T-cell (primary cell): ENCODE measurements at regions not wholly inside any gene's neighbourhood (a gene's known extent, or its start where the extent isn't known, plus 50 kb on each side); places are given as distances from the start of the nearest gene placed in this dataset.
"Not testable (repeated sequence)": the region's sequence is repeated elsewhere in the genome, so short reads cannot be mapped to it uniquely, and the experiment has no call there.

Experiments used
- ATAC-seq, 4 experiments: fragments of 200-7000 bp in 3 of 4; fragments of 150-1000 bp in 1 of 4; cut with Tn5 transposase; replicated peaks in 1 of 4; 1 replicate in 3 of 4; 2 replicates in 1 of 4; pipeline ENCODE4 v1.10.0; 2021; ENCODE audit warnings: moderate library complexity in 3 of 4, mild to moderate bottlenecking in 2 of 4, moderate number of reproducible peaks in 1 of 4
- CTCF ChIA-PET, 2 donors: fragments of 300-600 bp; sonication (Branson Sonifier 250); formaldehyde crosslinking; loops; one replicate each; lab custom pipeline; 2022; ENCODE audit warnings: antibody characterized with exemption in 2 of 2; lab: Charles Lee
- POLR2A ChIA-PET, 2 donors: fragments of 300-600 bp; sonication (Branson Sonifier 250); formaldehyde crosslinking; loops; one replicate each; lab custom pipeline; 2022; ENCODE audit warnings: antibody characterized with exemption in 2 of 2; lab: Charles Lee
- DNase-seq, 35 experiments: peaks; one replicate each; pipeline versions ENCODE4 v3.0.0 to v3.0.0-alpha.2; 2013 to 2023
- H3K27ac ChIP-seq: one replicate; pipeline ENCODE4 v1.5.1; 2013; ENCODE audit warnings: low read length
- H3K27me3 ChIP-seq, 2 experiments: replicated peaks in 1 of 2; 1 replicate in 1 of 2; 2 replicates in 1 of 2; pipeline versions ENCODE4 v1.6.1 to v1.7.0; 2013; ENCODE audit warnings: low read length in 1 of 2, mixed read lengths in 1 of 2; ENCODE audit not compliant: control insufficient read depth in 2 of 2, insufficient read depth in 2 of 2; ENCODE audit errors: extremely low read depth in 1 of 2
- H3K36me3 ChIP-seq, 2 donors: 1 replicate in 1 of 2; 2 replicates in 1 of 2; pipeline versions ENCODE4 v1.6.1 to v1.7.0; 2013; ENCODE audit warnings: low read length in 1 of 2; ENCODE audit not compliant: control insufficient read depth in 2 of 2, insufficient read depth in 1 of 2; ENCODE audit errors: extremely low read depth in 1 of 2
- H3K4me1 ChIP-seq, 2 experiments: 1 replicate in 1 of 2; 2 replicates in 1 of 2; pipeline versions ENCODE4 v1.6.1 to v1.7.0; 2013; ENCODE audit warnings: low read length in 2 of 2, mixed read lengths in 1 of 2; ENCODE audit not compliant: insufficient read depth in 2 of 2, control insufficient read depth in 1 of 2; ENCODE audit errors: extremely low read depth in 1 of 2
- H3K4me3 ChIP-seq, 2 donors: 1 replicate in 1 of 2; 2 replicates in 1 of 2; pipeline versions ENCODE4 v1.5.1 to v1.7.0; 2013; ENCODE audit warnings: mild to moderate bottlenecking in 2 of 2, low read length in 1 of 2, moderate library complexity in 1 of 2; ENCODE audit not compliant: control insufficient read depth in 1 of 2; ENCODE audit errors: extremely low read depth in 1 of 2
- H3K9me3 ChIP-seq: 2 replicates; pipeline ENCODE4 v1.7.0; 2013
- H3K27ac Mint-ChIP-seq, 2 donors: one replicate each; pipeline ENCODE4 v1.8.0; 2020 to 2021; ENCODE audit warnings: mild to moderate bottlenecking in 2 of 2, mixed read lengths in 2 of 2
- H3K27me3 Mint-ChIP-seq, 2 donors: one replicate each; pipeline ENCODE4 v1.8.0; 2021 to 2022; ENCODE audit warnings: mixed read lengths in 2 of 2
- H3K36me3 Mint-ChIP-seq: one replicate; pipeline ENCODE4 v1.8.0; 2021; ENCODE audit warnings: mixed read lengths
- H3K4me1 Mint-ChIP-seq, 3 donors: one replicate each; pipeline ENCODE4 v1.8.0; 2020 to 2022; ENCODE audit warnings: mixed read lengths in 3 of 3, mild to moderate bottlenecking in 1 of 3
- H3K4me3 Mint-ChIP-seq, 3 donors: one replicate each; pipeline ENCODE4 v1.8.0; 2020 to 2022; ENCODE audit warnings: mild to moderate bottlenecking in 3 of 3, mixed read lengths in 3 of 3, moderate library complexity in 3 of 3
- H3K9me3 Mint-ChIP-seq, 3 donors: one replicate each; pipeline ENCODE4 v1.8.0; 2020 to 2022; ENCODE audit warnings: mixed read lengths in 3 of 3
- WGBS: methylation state at CpG from one replicate; pipeline ENCODE4 v1.1.5; 2013; ENCODE audit warnings: missing lambda C conversion rate; ENCODE audit not compliant: insufficient coverage; 5-methylcytosine and 5-hydroxymethylcytosine counted together

GRCh38 chr1:220475608-220476007 lies 52.3 kb upstream of the MARK1 start:
- H3K36me3 ChIP-seq, H3K27me3 Mint-ChIP-seq, DNase-seq, H3K4me3 Mint-ChIP-seq, H3K4me1 Mint-ChIP-seq, POLR2A ChIA-PET, H3K4me1 ChIP-seq, H3K27ac Mint-ChIP-seq, H3K27ac ChIP-seq, H3K27me3 ChIP-seq, ATAC-seq, CTCF ChIA-PET, H3K36me3 Mint-ChIP-seq, H3K9me3 ChIP-seq, H3K9me3 Mint-ChIP-seq, H3K4me3 ChIP-seq: not testable (repeated sequence)
- WGBS, result 94% methylated on average over 26 of the region's 35 CpGs

- POLR2A ChIA-PET, CTCF ChIA-PET: not testable (repeated sequence)
Measured at GRCh38 chr1:220475141-220475540, 52.8 kb upstream of the MARK1 start.

DNA sequence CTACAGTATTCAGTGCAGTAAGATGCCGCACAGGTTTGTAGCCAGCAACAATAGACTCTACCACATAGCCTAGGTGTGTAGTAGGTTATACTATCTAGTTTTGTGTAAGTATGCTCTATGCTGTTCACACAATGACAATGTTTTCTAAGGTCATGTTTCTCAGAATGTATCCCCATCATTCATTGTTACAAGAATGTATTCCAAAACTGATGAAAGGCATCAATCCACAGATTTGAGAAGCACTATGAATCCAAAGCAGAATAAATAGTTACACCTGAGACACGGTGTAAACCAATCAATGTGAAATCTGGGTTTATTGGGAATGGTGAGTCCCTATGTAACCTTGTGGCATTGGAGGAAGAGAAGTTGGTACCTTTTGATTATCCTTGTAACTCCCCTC lies 54.5 kb upstream of the MARK1 start:
- no CpG with 5 or more reads among the region's 2 CpGs for WGBS
- H3K36me3 ChIP-seq, result no peaks in the 10 kb centered on the region
- DNase-seq (no peak), ATAC-seq (no peak)
- no peak overlapping the region for H3K27ac ChIP-seq
- H3K27ac Mint-ChIP-seq, result no peak overlapping the region
- POLR2A ChIA-PET, result no interaction called here
- no peaks in the 10 kb centered on the region for H3K36me3 Mint-ChIP-seq
- peaks cover 0 to 2% of the 10 kb centered on the region in 2 experiments for H3K27me3 ChIP-seq
- H3K9me3 Mint-ChIP-seq, result no peaks in the 10 kb centered on the region
- no peak overlapping the region for H3K4me3 ChIP-seq
- H3K27me3 Mint-ChIP-seq, result peaks cover 0 to 4% of the 10 kb centered on the region in 2 donors
- H3K4me1 Mint-ChIP-seq, result no peaks in the 10 kb centered on the region
- no peak overlapping the region for H3K4me3 Mint-ChIP-seq
- H3K4me1 ChIP-seq, result no peaks in the 10 kb centered on the region
- H3K9me3 ChIP-seq, result no peaks in the 10 kb centered on the region
- CTCF ChIA-PET, result no interaction called here

More at GRCh38 chr1:220475141-220475540, 52.8 kb upstream of the MARK1 start:
- not testable (repeated sequence) for H3K9me3 Mint-ChIP-seq, H3K27me3 Mint-ChIP-seq, H3K36me3 Mint-ChIP-seq, H3K4me1 ChIP-seq, H3K27ac ChIP-seq, H3K36me3 ChIP-seq, DNase-seq, H3K9me3 ChIP-seq, H3K4me1 Mint-ChIP-seq, H3K4me3 Mint-ChIP-seq, ATAC-seq, H3K27me3 ChIP-seq, H3K27ac Mint-ChIP-seq, H3K4me3 ChIP-seq
- 98% methylated on average over 5 of the region's 8 CpGs for WGBS

DNA sequence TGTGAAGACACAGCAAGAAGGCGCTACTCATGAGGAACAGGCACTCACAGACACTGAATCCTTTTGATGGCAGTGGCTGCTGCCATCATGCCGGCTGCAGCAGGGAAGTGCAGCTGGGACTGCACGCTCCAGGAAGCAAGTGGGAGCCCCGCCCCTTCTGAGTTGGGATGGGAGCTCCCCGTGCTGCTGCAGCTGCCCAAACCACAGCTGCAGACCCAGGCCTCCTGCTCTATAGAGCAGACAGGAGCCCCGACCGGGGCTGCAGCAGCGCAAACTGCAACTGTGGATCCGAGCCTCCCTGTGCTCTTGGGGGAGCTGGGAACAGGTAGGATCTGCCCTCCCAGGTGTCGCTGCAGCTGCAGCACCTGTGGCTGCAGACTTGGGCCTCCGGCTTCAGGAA lies 65.2 kb upstream of the MARK1 start:
- Histone ChIP-seq H3K27ac (no peak overlapping the region), H3K4me1 (no peaks in the 10 kb centered on the region), H3K9me3 (no peaks in the 10 kb centered on the region), H3K36me3 (no peaks in the 10 kb centered on the region), H3K4me3 (no peak overlapping the region), H3K27me3 (peaks cover 0 to 11% of the 10 kb centered on the region in 2 experiments)
- POLR2A ChIA-PET, result no interaction called here
- Mint-ChIP-seq H3K27ac (no peak overlapping the region), H3K9me3 (peaks cover 0 to 6% (median 0%) of the 10 kb centered on the region in 3 donors), H3K4me1 (no peaks in the 10 kb centered on the region), H3K36me3 (no peaks in the 10 kb centered on the region), H3K27me3 (peaks cover 2% of the 10 kb centered on the region in 2 donors), H3K4me3 (no peak overlapping the region)
- DNase-seq (no peak), ATAC-seq (no peak)
- CTCF ChIA-PET, result no interaction called here
- WGBS, result 75% methylated on average over 11 of the region's 11 CpGs

DNA sequence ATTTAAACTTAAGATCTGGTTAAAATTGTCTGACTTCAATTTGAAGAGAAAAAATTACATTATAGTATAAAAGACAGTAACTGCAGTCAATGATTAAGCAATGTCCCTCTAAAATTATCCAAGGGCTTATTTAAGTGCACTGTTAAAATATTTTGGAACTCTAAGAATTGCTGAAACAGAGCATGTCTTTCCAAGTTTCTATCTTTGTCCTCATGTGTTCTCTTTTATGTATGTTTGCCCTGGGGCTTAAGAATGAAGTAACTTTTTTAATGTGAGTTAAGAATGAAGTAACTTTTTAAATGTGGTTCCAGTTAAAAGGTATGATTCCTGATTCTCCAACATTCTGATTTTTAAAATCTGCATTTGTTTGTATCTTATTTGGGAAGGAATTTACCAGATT lies 69.0 kb upstream of the MARK1 start:
- no peak overlapping the region for H3K27ac ChIP-seq
- POLR2A ChIA-PET, result no interaction called here
- CTCF ChIA-PET, result no interaction called here

GRCh38 chr1:220457957-220458609 lies 69.9 kb upstream of the MARK1 start:
- Histone ChIP-seq H3K27me3 (peaks cover 0 to 7% of the 10 kb centered on the region in 2 experiments), H3K4me1 (no peaks in the 10 kb centered on the region), H3K9me3 (no peaks in the 10 kb centered on the region), H3K36me3 (no peaks in the 10 kb centered on the region), H3K4me3 (no peak overlapping the region), H3K27ac (no peak overlapping the region)
- no peak for DNase-seq
- Mint-ChIP-seq H3K36me3 (no peaks in the 10 kb centered on the region), H3K4me1 (no peaks in the 10 kb centered on the region), H3K27me3 (peaks cover 13 to 18% of the 10 kb centered on the region in 2 donors), H3K27ac (no peak overlapping the region), H3K4me3 (no peak overlapping the region), H3K9me3 (peaks cover 0 to 3% (median 0%) of the 10 kb centered on the region in 3 donors)
- ChIA-PET POLR2A (no interaction called here), CTCF (no interaction called here)
- no peak for ATAC-seq
- 73% methylated on average over 3 of the region's 5 CpGs for WGBS

More for the DNA sequence above, 69.0 kb upstream of the MARK1 start:
- H3K27me3 ChIP-seq, result peaks cover 0 to 14% of the 10 kb centered on the region in 2 experiments
- peaks cover 10 to 11% of the 10 kb centered on the region in 2 donors for H3K27me3 Mint-ChIP-seq
- no peaks in the 10 kb centered on the region for H3K36me3 Mint-ChIP-seq
- H3K4me3 Mint-ChIP-seq, result no peak overlapping the region
- H3K4me1 Mint-ChIP-seq, result no peaks in the 10 kb centered on the region
- no peak overlapping the region for H3K27ac Mint-ChIP-seq
- ATAC-seq (no peak), DNase-seq (no peak)
- no peaks in the 10 kb centered on the region for H3K4me1 ChIP-seq
- H3K4me3 ChIP-seq, result no peak overlapping the region
- peaks cover 0 to 3% (median 0%) of the 10 kb centered on the region in 3 donors for H3K9me3 Mint-ChIP-seq
- no peaks in the 10 kb centered on the region for H3K36me3 ChIP-seq
- H3K9me3 ChIP-seq, result no peaks in the 10 kb centered on the region

GRCh38 chr1:220455559-220455958 lies 72.4 kb upstream of the MARK1 start:
- Mint-ChIP-seq H3K9me3 (peaks cover 0 to 3% (median 0%) of the 10 kb centered on the region in 3 donors), H3K36me3 (no peaks in the 10 kb centered on the region), H3K27me3 (peaks cover 13 to 28% of the 10 kb centered on the region in 2 donors), H3K27ac (no peak overlapping the region), H3K4me3 (no peak overlapping the region), H3K4me1 (no peaks in the 10 kb centered on the region)
- no peaks in the 10 kb centered on the region for H3K36me3 ChIP-seq
- H3K4me1 ChIP-seq, result no peaks in the 10 kb centered on the region
- no peak overlapping the region for H3K27ac ChIP-seq
- WGBS, result 96% methylated on average over 5 of the region's 7 CpGs
- ChIA-PET POLR2A (no interaction called here), CTCF (no interaction called here)
- peaks cover 0 to 5% of the 10 kb centered on the region in 2 experiments for H3K27me3 ChIP-seq
- no peak overlapping the region for H3K4me3 ChIP-seq
- DNase-seq (no peak), ATAC-seq (no peak)
- no peaks in the 10 kb centered on the region for H3K9me3 ChIP-seq
